ENCODE measurements at regions not wholly inside any gene's neighbourhood (a gene's known extent, or its start where the extent isn't known, plus 50 kb on each side); places are given as distances from the start of the nearest gene placed in this dataset.
"Not testable (repeated sequence)": the region's sequence is repeated elsewhere in the genome, so short reads cannot be mapped to it uniquely, and the experiment has no call there.

DNA sequence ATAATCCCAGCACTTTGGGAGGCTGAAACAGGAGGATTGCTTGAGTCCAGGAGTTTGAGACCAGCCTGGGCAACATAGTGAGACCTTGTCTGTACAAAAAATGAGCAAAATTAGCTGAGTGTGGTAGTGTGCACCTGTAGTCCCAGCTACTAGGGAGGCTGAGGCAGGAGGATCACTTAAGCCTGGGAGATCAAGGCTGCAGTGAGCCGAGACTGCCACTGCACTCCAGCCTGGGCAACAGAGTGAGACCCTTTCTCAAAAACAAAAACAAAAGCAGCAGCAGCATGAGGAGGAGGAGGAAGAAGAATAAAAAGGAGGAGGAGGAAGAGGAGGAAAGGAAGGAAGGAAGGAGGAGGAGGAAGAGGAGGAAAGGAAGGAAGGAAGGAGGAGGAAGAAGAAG lies 116.5 kb upstream of the TDRD3 start:
- TF ChIP-seq, protein P1, sequence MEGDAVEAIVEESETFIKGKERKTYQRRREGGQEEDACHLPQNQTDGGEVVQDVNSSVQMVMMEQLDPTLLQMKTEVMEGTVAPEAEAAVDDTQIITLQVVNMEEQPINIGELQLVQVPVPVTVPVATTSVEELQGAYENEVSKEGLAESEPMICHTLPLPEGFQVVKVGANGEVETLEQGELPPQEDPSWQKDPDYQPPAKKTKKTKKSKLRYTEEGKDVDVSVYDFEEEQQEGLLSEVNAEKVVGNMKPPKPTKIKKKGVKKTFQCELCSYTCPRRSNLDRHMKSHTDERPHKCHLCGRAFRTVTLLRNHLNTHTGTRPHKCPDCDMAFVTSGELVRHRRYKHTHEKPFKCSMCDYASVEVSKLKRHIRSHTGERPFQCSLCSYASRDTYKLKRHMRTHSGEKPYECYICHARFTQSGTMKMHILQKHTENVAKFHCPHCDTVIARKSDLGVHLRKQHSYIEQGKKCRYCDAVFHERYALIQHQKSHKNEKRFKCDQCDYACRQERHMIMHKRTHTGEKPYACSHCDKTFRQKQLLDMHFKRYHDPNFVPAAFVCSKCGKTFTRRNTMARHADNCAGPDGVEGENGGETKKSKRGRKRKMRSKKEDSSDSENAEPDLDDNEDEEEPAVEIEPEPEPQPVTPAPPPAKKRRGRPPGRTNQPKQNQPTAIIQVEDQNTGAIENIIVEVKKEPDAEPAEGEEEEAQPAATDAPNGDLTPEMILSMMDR (conservative IDR thresholded peaks at IDR 0.05; ENCODE audit: low read depth in 2 of 2) = not testable (repeated sequence)
- not testable (repeated sequence) for TF ChIP-seq CREB1 (CRISPR knock-in tag; IDR thresholded peaks at IDR 0.05; ENCODE audit: low read depth); EZH2 (IDR thresholded peaks at IDR 0.05; ENCODE audit: low read depth, unreplicated experiment); POLR2AphosphoS5 (IDR thresholded peaks at IDR 0.05; ENCODE audit: low read depth); EZH2phosphoT487 (IDR thresholded peaks at IDR 0.05; ENCODE audit: unreplicated experiment); JUNB (IDR thresholded peaks at IDR 0.05; ENCODE audit: unreplicated experiment); ZNF114 (CRISPR knock-in tag; IDR thresholded peaks at IDR 0.05)
- TF ChIP-seq, protein P2, sequence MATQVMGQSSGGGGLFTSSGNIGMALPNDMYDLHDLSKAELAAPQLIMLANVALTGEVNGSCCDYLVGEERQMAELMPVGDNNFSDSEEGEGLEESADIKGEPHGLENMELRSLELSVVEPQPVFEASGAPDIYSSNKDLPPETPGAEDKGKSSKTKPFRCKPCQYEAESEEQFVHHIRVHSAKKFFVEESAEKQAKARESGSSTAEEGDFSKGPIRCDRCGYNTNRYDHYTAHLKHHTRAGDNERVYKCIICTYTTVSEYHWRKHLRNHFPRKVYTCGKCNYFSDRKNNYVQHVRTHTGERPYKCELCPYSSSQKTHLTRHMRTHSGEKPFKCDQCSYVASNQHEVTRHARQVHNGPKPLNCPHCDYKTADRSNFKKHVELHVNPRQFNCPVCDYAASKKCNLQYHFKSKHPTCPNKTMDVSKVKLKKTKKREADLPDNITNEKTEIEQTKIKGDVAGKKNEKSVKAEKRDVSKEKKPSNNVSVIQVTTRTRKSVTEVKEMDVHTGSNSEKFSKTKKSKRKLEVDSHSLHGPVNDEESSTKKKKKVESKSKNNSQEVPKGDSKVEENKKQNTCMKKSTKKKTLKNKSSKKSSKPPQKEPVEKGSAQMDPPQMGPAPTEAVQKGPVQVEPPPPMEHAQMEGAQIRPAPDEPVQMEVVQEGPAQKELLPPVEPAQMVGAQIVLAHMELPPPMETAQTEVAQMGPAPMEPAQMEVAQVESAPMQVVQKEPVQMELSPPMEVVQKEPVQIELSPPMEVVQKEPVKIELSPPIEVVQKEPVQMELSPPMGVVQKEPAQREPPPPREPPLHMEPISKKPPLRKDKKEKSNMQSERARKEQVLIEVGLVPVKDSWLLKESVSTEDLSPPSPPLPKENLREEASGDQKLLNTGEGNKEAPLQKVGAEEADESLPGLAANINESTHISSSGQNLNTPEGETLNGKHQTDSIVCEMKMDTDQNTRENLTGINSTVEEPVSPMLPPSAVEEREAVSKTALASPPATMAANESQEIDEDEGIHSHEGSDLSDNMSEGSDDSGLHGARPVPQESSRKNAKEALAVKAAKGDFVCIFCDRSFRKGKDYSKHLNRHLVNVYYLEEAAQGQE (IDR thresholded peaks at IDR 0.05; ENCODE audit: unreplicated experiment) = not testable (repeated sequence)
- TF ChIP-seq, protein P3, sequence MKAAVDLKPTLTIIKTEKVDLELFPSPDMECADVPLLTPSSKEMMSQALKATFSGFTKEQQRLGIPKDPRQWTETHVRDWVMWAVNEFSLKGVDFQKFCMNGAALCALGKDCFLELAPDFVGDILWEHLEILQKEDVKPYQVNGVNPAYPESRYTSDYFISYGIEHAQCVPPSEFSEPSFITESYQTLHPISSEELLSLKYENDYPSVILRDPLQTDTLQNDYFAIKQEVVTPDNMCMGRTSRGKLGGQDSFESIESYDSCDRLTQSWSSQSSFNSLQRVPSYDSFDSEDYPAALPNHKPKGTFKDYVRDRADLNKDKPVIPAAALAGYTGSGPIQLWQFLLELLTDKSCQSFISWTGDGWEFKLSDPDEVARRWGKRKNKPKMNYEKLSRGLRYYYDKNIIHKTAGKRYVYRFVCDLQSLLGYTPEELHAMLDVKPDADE (IDR thresholded peaks at IDR 0.05) = not testable (repeated sequence)
